T1000 (cell line): ENCODE measurements at regions not wholly inside any gene's neighbourhood (a gene's known extent, or its start where the extent isn't known, plus 50 kb on each side); places are given as distances from the start of the nearest gene placed in this dataset.
"Not testable (repeated sequence)": the region's sequence is repeated elsewhere in the genome, so short reads cannot be mapped to it uniquely, and the experiment has no call there.

ENCODE experiments used
- DNase-seq: peaks from one replicate; lab custom pipeline; 2025; ENCODE audit warnings: mixed read lengths; lab: John Stamatoyannopoulos, UW

GRCh38 chr4:91653067-91653466, 650.7 kb upstream of the GRID2 start:
- no peak for DNase-seq

DNA sequence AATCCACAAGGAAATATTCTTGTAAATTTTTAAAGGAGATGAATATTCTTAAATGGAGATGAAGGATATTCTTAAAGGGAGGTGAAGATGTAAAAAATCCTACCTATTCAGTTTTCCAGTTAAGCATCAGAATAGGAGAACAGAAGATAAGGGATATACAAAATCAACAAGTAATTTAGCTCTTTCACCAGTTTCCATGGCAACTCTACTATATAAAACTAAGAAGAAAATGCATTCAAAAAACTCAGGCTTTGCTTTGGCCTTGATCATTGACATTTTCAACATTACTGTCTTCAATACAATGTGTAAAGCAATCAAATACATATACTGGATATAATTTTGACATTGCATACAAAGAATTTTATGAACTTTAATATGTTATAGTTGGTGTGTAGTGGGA, 622.7 kb upstream of the GRID2 start:
- DNase-seq, result no peak

DNA sequence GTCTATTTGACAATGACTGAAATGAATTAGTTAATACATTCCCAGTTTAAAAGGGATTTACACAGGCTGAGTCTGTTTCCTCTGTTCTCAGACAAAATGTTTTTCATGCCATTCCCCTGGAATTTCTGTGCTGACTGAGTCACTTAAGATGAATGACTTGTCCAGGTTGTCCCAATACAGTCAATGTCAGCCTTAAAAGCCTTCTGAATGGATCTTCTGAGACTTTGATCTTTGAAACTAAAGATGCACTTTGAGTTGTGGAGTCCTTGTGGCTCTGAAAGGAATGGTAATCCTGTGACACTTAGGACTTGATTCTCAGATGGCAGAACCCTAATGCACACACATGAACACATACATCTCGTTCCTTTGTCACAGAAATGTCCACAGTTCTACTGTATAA, 622.2 kb upstream of the GRID2 start:
- no peak for DNase-seq

- no peak for DNase-seq
These were observed 618.8 kb upstream of the GRID2 start for GRCh38 chr4:91684955-91685354.

DNA sequence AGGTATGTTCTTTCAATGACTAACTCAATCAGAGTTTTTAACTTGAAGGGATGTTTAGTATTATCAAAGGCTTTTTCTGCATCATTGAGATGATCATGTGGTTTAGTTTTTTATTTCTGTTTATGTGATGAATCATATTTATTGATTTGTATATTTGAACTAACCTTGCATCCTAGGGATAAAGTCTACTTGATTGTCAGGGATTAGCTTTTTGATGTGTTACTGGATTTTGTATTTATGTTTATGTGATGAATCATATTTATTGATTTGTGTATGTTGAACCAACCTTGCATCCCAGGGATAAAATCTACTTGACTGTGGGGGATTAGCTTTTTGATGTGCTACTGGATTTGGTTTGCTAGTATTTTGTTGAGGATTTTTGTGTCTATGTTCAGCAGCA, 615.4 kb upstream of the GRID2 start:
- no peak for DNase-seq

GRCh38 chr4:91699691-91700090, 604.1 kb upstream of the GRID2 start:
- not testable (repeated sequence) for DNase-seq

DNA sequence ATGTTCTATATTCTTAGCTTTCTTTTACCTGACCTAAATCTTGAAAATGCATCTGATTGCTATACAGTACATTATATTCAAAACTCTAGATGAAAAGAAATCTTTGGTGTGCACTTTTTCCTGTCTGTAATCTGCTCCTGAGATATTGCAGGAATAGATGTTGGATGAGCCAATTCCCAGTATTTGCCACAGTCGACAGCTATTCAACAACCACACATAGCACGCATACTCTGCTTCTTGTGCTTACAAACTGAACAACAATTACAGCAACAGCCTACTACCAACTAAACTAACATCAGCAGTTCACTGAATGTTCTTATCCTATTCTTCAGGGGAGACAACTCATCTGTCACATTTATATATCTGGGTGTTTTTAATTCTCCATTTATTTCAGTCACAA, 573.9 kb upstream of the GRID2 start:
- DNase-seq, result no peak

GRCh38 chr4:91734682-91735081, 569.1 kb upstream of the GRID2 start:
- no peak for DNase-seq

- not testable (repeated sequence) for DNase-seq
These were observed 564.9 kb upstream of the GRID2 start for GRCh38 chr4:91738831-91739230.

GRCh38 chr4:91746551-91746950, 557.2 kb upstream of the GRID2 start:
- no peak for DNase-seq

DNA sequence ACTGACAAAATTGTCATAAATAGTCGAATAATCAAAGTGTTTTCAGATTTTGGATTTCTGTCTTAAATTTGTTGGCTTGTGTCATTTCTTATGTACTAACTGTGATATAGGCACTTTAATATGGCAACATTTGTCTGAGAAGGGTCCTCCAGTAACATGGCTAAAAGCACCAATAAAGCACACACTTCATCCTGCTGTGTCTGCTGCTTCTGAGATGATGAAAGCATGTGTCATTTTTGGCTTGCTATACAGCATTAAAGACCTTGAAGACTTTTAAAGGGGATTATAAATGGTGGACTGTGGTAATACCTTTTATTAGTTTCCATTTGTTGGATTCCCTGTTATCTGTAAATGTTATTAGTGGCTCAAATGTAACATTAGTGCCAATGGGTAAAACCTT, 551.8 kb upstream of the GRID2 start:
- no peak for DNase-seq

DNA sequence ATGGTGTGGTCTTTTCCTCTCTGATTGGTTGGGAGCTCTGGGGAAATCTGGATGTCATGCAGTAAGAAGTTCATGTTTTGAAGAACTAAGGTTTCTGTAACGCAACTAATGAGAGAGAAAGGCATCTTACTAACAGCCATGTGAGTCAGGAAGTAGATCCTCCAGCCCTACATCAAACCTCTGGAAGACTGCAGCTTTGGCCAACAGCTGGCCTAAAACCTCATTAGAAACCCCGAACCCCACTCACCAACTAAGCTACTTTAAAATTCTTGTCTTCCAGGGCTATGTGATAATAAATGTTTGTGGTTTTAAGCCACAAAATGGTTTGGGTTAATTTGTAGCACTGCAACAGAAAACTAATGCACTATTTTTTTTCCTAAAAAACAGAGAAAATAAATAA, 549.0 kb upstream of the GRID2 start:
- DNase-seq, result no peak

- DNase-seq, result no peak
These were observed 545.3 kb upstream of the GRID2 start for GRCh38 chr4:91758487-91758886.

DNA sequence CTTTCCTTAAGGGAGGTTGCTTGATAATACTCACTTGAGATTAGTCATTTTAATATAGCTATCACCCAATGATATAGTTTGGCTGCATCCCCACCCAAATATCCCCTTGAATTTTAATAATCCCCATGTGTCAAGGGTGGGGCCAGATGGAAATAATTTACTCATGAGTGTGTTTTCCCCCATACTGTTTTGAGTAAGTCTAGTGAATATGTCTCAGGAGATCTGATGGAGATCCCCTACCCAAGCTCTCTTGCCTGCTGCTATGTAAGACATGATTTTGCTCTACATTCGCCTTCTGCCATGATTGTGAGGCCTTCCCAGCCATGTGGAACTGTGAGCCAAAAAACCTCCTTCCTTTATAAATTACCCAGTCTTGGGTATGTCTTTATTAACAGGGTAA, 539.7 kb upstream of the GRID2 start:
- no peak for DNase-seq

- DNase-seq, result no peak
These were observed 533.9 kb upstream of the GRID2 start for GRCh38 chr4:91769912-91770311.

DNA sequence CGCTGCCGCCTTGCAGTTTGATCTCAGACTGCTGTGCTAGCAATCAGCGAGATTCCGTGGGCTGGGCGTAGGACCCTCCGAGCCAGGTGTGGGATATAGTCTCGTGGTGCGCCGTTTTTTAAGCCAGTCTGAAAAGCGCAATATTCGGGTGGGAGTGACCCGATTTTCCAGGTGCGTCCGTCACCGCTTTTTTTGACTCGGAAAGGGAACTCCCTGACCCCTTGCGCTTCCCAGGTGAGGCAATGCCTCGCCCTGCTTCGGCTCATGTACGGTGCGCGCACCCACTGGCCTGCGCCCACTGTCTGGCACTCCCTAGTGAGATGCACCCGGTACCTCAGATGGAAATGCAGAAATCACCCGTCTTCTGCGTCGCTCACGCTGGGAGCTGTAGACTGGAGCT, 512.1 kb upstream of the GRID2 start:
- DNase-seq, result not testable (repeated sequence)

GRCh38 chr4:91795947-91796346, 507.8 kb upstream of the GRID2 start:
- DNase-seq, result no peak

DNA sequence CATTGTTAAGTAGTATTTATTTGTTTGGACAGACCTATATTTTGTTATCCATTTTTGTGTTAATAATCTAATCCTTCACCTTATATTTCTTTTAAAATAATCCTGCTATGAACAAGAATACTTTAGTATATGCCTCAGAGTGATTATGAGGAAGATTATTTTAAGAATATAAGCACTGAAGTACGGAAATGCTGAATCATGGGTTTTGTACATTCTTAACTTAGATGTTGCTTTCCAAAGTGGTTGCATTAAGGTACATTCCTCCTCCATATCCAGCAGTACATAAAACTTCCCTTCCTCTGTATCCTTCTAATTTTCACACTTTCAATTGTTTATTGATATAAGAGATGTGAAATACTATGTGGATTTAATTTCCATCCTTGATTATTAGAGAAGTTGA, 491.4 kb upstream of the GRID2 start:
- no peak for DNase-seq

DNA sequence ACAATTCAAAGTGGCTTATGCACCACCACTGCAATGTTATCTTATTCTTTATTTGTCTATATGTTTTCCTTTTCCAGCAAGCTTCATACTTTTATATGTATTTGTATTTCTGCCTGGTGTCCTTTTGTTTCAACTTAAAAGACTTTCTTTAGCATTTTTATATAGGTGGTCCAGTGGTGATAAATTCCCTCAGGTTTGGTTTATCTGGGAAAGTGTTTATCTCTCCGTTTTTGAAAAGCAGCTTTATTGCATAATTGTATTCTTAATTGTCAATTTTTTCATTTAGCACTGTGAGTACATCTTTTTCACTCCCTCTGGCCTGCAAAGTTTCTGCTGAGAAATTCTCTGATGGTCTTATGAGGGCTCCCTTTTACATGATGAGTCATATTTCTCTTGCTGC, 479.0 kb upstream of the GRID2 start:
- no peak for DNase-seq

DNA sequence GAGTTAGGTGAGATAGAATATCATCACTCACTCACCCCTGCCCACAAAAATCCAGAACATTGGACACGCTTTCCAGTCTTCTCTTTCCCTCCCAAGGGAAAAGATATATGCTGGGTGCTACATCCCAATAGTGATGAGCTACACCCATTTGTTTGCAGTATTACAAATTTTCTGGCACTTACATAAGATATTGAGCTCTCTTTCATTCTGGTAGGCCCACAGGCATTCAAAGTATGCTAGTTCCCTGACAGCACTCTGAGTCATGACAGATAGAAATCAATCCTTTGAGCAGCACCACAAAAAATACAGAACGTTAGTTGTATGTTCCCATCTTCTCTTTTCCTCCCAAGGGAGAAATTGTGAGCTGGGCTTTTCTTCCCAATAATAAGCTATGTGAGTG, 477.6 kb upstream of the GRID2 start:
- DNase-seq, result no peak

- no peak for DNase-seq
These were observed 475.9 kb upstream of the GRID2 start for GRCh38 chr4:91827914-91828313.

- no peak for DNase-seq
These were observed 474.2 kb upstream of the GRID2 start for GRCh38 chr4:91829531-91829930.

GRCh38 chr4:91830681-91831395, 472.9 kb upstream of the GRID2 start:
- DNase-seq, result no peak

- DNase-seq, result no peak
These were observed 466.1 kb upstream of the GRID2 start for GRCh38 chr4:91837608-91838029.
